LNCaP clone FGC (cell line): ENCODE measurements at regions not wholly inside any gene's neighbourhood (a gene's known extent, or its start where the extent isn't known, plus 50 kb on each side); places are given as distances from the start of the nearest gene placed in this dataset.

Source experiments
- DNase-seq: peaks from one replicate; pipeline ENCODE4 v3.0.0-alpha.2; 2011; ENCODE audit warnings: low read depth
- H3K4me3 ChIP-seq: 2 replicates; pipeline ENCODE4 v1.5.1; 2011; ENCODE audit warnings: mild to moderate bottlenecking, low read depth, low read length, control low read depth
- TF ChIP-seq, protein P1 (sequence below): IDR thresholded peaks from 2 replicates; pipeline ENCODE4 v1.5.1; 2012; ENCODE audit warnings: mild to moderate bottlenecking; ENCODE audit not compliant: control insufficient read depth, insufficient read depth; ENCODE audit errors: extremely low read depth

DNA sequence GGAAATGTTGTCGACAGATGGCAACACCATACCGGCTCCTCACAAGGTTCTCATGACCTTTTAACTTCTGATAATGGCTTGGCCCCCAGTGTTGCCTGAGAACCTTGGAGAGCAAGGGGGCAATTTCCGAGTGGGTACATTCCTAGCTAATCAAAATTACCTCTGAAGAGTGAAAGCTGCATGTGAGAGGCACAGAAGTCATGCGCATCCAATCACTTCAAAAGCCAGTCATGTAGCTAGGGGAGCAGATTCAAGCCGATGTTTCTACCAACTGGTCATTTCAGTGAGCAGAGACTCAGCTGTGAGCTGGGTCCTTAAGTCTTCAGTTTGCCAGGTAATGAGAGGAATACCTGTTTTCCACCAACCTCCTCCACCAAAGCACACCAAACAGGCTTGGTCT, 111.4 kb downstream of the LIPG start:
- H3K4me3 ChIP-seq: no peak overlapping the region
- no peak for DNase-seq
- TF ChIP-seq, protein P1, sequence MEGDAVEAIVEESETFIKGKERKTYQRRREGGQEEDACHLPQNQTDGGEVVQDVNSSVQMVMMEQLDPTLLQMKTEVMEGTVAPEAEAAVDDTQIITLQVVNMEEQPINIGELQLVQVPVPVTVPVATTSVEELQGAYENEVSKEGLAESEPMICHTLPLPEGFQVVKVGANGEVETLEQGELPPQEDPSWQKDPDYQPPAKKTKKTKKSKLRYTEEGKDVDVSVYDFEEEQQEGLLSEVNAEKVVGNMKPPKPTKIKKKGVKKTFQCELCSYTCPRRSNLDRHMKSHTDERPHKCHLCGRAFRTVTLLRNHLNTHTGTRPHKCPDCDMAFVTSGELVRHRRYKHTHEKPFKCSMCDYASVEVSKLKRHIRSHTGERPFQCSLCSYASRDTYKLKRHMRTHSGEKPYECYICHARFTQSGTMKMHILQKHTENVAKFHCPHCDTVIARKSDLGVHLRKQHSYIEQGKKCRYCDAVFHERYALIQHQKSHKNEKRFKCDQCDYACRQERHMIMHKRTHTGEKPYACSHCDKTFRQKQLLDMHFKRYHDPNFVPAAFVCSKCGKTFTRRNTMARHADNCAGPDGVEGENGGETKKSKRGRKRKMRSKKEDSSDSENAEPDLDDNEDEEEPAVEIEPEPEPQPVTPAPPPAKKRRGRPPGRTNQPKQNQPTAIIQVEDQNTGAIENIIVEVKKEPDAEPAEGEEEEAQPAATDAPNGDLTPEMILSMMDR: no peak

DNA sequence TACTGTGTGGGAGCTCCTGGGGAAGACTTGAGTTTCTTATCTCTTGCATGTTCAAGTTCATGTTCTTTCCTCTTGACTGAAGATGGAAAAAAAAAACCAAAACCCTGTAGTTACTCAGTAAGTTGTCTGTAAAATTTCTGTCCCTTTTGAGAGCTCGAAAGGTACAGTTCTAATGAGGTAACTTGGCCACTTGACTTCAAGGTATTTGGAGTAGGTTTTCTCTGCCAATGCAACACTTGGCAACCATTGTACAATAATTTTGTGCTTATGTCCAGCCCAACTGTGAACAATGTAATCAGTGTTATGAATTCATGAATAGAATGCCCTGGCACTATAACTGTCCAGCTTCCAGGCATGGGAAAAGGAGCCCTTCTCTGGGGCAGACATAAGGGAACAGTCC, 111.0 kb downstream of the LIPG start:
- no peak overlapping the region for H3K4me3 ChIP-seq
- TF ChIP-seq, protein P1: no peak
- DNase-seq: no peak

DNA sequence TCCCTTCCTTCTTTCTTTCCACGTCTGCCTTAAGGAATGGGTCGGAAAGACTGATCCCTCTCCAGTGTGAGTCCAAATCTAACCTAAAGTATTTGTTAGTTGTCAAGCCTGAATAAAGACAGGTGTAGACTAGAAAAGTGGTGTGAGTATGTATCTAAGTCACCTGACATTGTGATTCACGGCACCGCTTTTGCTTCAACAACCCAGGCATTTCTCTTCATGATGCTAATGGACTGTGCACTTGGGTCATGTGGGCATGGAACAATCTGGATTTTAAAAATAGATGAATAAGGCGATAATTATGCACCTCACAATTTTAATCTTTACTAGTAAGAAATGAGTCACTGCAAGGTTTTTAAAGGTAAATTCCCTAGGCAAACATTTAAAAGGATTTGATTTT, 107.5 kb downstream of the LIPG start:
- no peak for DNase-seq
- TF ChIP-seq, protein P1: no peak
- H3K4me3 ChIP-seq: no peak overlapping the region

DNA sequence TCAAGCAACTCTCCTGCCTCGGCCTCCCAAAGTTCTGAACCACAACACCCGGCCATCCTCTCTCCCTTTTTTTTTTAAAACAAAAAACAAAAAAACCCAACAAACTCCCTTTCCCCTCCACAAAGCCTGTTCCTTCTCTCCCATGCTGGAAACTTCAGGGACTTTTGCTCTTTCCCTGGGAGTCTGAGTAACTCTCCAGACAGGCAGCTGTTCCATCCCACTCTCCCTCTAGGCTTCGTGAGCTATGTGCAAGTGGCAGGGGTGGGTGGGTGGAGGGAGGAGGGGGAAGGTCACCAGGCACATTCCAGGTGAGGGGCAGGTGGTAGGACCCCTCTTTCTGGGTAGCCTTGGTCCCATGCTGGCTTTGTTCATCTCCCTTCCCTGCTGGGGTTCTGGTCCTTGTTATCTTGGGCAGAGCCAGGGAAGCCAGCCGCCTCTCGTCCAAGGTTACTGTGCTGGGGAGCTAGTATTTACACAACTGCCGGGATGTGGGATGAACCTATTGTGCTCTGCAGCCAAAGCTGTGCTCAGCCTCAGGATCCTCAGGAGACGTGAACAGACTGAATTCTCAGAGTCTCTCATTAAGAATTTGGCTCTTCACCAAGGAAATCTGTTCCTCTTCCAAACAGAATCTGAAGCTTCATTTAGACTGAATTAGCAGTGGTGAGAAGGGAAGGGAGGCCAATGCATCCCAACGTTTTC, 106.9 kb downstream of the LIPG start:
- H3K4me3 ChIP-seq: no peak overlapping the region
- DNase-seq: no peak

DNA sequence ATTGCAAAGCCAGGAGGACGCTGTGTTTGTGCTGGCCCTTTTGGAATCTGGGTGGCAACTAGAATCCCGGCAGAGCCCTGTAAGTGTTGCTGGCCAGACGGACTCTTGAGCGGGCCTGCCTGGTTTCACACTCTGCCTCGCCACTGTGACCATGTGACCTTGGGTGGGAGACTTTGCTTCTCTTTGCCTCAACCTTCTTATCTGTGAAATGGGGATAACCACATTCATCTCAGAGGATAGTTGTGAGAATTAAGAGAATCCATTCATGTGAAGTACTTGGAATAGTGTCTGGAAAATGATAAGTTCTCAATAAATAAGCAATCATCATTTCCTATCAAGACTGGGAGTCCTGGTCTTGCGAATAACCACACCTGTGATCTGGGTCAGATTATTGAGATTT, 105.6 kb downstream of the LIPG start:
- no peak overlapping the region for H3K4me3 ChIP-seq
- TF ChIP-seq, protein P1: no peak
- no peak for DNase-seq

More for the DNA sequence above, 106.9 kb downstream of the LIPG start:
- TF ChIP-seq, protein P1: no peak

DNA sequence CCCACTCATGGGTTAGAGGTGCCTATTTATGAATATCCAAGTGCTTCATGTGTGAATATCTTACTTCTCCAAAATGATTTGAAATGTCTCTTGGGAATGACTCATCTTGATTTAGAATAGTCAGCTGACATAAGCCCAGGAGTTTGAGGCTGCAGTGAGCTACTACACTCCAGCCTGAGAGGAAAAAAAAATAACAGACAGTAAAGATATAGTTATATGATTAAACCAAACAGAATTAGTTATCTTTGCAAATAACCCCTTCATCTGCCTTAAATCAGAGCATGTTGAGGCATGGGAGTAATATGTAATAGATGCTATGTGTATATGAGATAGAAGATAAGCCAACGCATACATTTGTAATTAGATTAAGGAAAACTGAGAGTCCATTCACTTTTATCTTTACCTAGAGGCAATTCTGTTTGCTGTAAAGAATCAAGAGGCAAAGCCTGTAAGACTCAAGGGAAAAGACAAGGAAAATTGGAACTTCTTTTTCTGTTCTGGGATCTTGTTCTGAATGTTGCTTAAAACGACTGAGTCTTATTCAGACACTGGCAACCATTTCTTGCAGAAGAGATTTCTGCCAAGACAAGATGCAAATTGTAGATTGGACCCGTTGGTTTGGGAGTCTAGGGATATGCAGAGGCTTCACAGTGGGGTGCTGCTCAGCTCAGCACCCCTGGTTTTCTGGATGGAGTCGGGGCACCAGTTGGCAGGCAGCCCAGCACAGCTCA, 104.4 kb downstream of the LIPG start:
- no peak overlapping the region for H3K4me3 ChIP-seq
- TF ChIP-seq, protein P1: no peak
- no peak for DNase-seq
